ENCODE measurements at regions not wholly inside any gene's neighbourhood (a gene's known extent, or its start where the extent isn't known, plus 50 kb on each side); places are given as distances from the start of the nearest gene placed in this dataset.

DNA sequence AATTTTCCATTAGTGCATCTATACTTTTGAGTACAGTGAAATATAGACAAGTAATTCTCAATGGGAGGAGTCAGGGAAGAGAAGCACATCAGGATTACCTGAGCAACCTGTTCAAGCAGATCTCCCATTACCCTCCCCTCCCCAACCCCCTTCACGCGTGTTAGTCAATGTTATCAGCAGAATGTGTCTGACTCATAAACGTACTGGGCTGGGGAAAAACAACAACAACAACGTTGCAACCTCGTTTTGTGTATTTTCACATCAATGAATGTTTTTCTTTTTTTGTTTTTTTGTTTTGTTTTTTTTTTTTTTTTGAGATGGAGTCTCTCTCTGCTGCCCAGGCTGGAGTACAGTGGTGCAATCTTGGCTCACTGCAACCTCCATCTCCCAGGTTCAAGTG lies 287.0 kb upstream of the STXBP5 start (continued):
- TF ChIP-seq, protein P1, sequence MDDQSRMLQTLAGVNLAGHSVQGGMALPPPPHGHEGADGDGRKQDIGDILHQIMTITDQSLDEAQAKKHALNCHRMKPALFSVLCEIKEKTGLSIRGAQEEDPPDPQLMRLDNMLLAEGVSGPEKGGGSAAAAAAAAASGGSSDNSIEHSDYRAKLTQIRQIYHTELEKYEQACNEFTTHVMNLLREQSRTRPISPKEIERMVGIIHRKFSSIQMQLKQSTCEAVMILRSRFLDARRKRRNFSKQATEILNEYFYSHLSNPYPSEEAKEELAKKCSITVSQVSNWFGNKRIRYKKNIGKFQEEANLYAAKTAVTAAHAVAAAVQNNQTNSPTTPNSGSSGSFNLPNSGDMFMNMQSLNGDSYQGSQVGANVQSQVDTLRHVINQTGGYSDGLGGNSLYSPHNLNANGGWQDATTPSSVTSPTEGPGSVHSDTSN (IDR thresholded peaks at IDR 0.05; ENCODE audit: insufficient replicate concordance, low read depth, low read length) = no peak
- TF ChIP-seq YY1 (IDR thresholded peaks at IDR 0.05; ENCODE audit: low read depth, low read length) (no peak), NFYA (IDR thresholded peaks at IDR 0.05; ENCODE audit: borderline replicate concordance, low read depth, low read length) (no peak), RAD51 (IDR thresholded peaks at IDR 0.05) (no peak), ZZZ3 (IDR thresholded peaks at IDR 0.05; ENCODE audit: control insufficient read depth, insufficient read length, low read depth) (no peak), POU2F2 (IDR thresholded peaks at IDR 0.05; ENCODE audit: borderline replicate concordance, low read depth, low read length) (no peak)

DNA sequence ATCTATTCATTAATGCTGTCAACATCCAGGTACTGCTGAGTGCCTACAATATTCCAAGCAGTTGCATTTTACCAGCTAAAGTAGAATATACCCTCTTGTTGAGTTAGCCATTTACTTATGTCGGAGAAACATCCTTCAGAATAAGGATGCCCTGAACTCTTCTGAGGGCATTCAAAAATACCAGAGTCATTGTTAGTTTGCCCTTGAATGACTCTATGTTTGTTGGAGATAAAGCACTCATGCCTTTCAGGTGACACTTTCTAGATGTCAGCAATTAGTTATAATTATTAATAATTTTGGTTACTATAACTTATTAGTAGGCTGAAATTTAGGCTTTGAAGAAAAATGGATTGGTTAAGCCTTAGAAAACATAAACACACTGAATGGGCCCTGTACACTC lies 286.2 kb upstream of the STXBP5 start:
- H3K36me3 ChIP-seq (ENCODE audit: control insufficient read depth in 2 of 2, insufficient read depth in 2 of 2, low read length in 1 of 2) = no peaks in the 10 kb centered on the region
- in situ Hi-C loops (cut with MboI) (no loop called here), intact Hi-C loops (cut with micrococcal nuclease; ENCODE audit: unreplicated experiment) (no loop called here)
- H3K9me3 ChIP-seq (replicated peaks; ENCODE audit: control insufficient read depth, insufficient read depth, low read length) = no peaks in the 10 kb centered on the region
- ChIA-PET RAD21 (ENCODE audit: unreplicated experiment) (no interaction called here), SMC1A (ENCODE audit: uncharacterized antibody, unreplicated experiment) (no interaction called here), POLR2A (no interaction called here), CTCF (no interaction called here)
- H4K20me1 ChIP-seq (ENCODE audit: control insufficient read depth, insufficient read depth) = no peaks in the 10 kb centered on the region
- no peak overlapping the region for H3K4me2 ChIP-seq (ENCODE audit: control insufficient read depth, insufficient read depth)
- no peaks in the 10 kb centered on the region for H3K4me1 ChIP-seq (ENCODE audit: control insufficient read depth, insufficient read depth, low read length)
- ATAC-seq (no peak), FAIRE-seq (no peak), DNase-seq (ENCODE audit: low read depth, low spot score) (no peak)
- no peak overlapping the region for H3K9ac ChIP-seq (ENCODE audit: control insufficient read depth, insufficient read depth, low read length)
- WGBS (ENCODE audit: insufficient coverage, insufficient replicate concordance, low lambda C conversion rate, missing lambda C conversion rate) = 41% methylated on average over 1 of the region's 1 CpG
- H3K79me2 ChIP-seq (ENCODE audit: control insufficient read depth, insufficient read depth, low read length) = no peaks in the 10 kb centered on the region
- no TSS peak for BruUV-seq (replicated peaks)
- H2AFZ ChIP-seq (ENCODE audit: control insufficient read depth, low read depth, low read length) = no peak overlapping the region
- no peaks in the 10 kb centered on the region for H3K27me3 ChIP-seq (replicated peaks in 1 of 2; ENCODE audit: control insufficient read depth in 2 of 2, insufficient read depth in 2 of 2, low read length in 1 of 2)
- H3K27ac ChIP-seq (ENCODE audit: control insufficient read depth, insufficient read depth) = no peak overlapping the region
- no peak overlapping the region for H3K4me3 ChIP-seq
- TF ChIP-seq, protein P2, sequence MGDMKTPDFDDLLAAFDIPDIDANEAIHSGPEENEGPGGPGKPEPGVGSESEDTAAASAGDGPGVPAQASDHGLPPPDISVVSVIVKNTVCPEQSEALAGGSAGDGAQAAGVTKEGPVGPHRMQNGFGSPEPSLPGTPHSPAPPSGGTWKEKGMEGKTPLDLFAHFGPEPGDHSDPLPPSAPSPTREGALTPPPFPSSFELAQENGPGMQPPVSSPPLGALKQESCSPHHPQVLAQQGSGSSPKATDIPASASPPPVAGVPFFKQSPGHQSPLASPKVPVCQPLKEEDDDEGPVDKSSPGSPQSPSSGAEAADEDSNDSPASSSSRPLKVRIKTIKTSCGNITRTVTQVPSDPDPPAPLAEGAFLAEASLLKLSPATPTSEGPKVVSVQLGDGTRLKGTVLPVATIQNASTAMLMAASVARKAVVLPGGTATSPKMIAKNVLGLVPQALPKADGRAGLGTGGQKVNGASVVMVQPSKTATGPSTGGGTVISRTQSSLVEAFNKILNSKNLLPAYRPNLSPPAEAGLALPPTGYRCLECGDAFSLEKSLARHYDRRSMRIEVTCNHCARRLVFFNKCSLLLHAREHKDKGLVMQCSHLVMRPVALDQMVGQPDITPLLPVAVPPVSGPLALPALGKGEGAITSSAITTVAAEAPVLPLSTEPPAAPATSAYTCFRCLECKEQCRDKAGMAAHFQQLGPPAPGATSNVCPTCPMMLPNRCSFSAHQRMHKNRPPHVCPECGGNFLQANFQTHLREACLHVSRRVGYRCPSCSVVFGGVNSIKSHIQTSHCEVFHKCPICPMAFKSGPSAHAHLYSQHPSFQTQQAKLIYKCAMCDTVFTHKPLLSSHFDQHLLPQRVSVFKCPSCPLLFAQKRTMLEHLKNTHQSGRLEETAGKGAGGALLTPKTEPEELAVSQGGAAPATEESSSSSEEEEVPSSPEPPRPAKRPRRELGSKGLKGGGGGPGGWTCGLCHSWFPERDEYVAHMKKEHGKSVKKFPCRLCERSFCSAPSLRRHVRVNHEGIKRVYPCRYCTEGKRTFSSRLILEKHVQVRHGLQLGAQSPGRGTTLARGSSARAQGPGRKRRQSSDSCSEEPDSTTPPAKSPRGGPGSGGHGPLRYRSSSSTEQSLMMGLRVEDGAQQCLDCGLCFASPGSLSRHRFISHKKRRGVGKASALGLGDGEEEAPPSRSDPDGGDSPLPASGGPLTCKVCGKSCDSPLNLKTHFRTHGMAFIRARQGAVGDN (IDR thresholded peaks at IDR 0.05) = no peak
- TF ChIP-seq POLR2AphosphoS5 (IDR thresholded peaks at IDR 0.05; ENCODE audit: low read length) (no peak), FOXK2 (IDR thresholded peaks at IDR 0.05) (no peak), EED (IDR thresholded peaks at IDR 0.05; ENCODE audit: low read depth) (no peak)
- TF ChIP-seq, protein P3, sequence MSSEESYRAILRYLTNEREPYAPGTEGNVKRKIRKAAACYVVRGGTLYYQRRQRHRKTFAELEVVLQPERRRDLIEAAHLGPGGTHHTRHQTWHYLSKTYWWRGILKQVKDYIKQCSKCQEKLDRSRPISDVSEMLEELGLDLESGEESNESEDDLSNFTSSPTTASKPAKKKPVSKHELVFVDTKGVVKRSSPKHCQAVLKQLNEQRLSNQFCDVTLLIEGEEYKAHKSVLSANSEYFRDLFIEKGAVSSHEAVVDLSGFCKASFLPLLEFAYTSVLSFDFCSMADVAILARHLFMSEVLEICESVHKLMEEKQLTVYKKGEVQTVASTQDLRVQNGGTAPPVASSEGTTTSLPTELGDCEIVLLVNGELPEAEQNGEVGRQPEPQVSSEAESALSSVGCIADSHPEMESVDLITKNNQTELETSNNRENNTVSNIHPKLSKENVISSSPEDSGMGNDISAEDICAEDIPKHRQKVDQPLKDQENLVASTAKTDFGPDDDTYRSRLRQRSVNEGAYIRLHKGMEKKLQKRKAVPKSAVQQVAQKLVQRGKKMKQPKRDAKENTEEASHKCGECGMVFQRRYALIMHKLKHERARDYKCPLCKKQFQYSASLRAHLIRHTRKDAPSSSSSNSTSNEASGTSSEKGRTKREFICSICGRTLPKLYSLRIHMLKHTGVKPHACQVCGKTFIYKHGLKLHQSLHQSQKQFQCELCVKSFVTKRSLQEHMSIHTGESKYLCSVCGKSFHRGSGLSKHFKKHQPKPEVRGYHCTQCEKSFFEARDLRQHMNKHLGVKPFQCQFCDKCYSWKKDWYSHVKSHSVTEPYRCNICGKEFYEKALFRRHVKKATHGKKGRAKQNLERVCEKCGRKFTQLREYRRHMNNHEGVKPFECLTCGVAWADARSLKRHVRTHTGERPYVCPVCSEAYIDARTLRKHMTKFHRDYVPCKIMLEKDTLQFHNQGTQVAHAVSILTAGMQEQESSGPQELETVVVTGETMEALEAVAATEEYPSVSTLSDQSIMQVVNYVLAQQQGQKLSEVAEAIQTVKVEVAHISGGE (CRISPR knock-in tag; IDR thresholded peaks at IDR 0.05) = no peak
- TF ChIP-seq, protein P4, sequence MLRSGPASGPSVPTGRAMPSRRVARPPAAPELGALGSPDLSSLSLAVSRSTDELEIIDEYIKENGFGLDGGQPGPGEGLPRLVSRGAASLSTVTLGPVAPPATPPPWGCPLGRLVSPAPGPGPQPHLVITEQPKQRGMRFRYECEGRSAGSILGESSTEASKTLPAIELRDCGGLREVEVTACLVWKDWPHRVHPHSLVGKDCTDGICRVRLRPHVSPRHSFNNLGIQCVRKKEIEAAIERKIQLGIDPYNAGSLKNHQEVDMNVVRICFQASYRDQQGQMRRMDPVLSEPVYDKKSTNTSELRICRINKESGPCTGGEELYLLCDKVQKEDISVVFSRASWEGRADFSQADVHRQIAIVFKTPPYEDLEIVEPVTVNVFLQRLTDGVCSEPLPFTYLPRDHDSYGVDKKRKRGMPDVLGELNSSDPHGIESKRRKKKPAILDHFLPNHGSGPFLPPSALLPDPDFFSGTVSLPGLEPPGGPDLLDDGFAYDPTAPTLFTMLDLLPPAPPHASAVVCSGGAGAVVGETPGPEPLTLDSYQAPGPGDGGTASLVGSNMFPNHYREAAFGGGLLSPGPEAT (IDR thresholded peaks at IDR 0.05; ENCODE audit: low read depth) = no peak

All from GM12878 (cell line).